HepG2 (cell line): ENCODE measurements at regions not wholly inside any gene's neighbourhood (a gene's known extent, or its start where the extent isn't known, plus 50 kb on each side); places are given as distances from the start of the nearest gene placed in this dataset.

Experiments used
- ATAC-seq: fragments of 200-7000 bp; cut with Tn5 transposase; 3 replicates; pipeline ENCODE4 v1.9.1; 2020; ENCODE audit warnings: mild to moderate bottlenecking, moderate library complexity
- BruUV-seq: library from RNA; stranded (reverse); fragments of 400-500 nt; replicated peaks from 2 replicates; lab custom pipeline; 2021; lab: Mats Ljungman, UMichigan
- CTCF ChIA-PET: fragments of 300-600 bp; formaldehyde crosslinking; extraction: SDS; loops from one replicate; lab custom pipeline; 2021; ENCODE audit warnings: low total read pairs, inconsistent platforms, low intra/inter-chr PET ratio; lab: Yijun Ruan, JAX
- POLR2A ChIA-PET: fragments of 350-600 bp; sonication (Branson Sonifier 250); formaldehyde crosslinking; loops from one replicate; lab custom pipeline; 2020; ENCODE audit warnings: antibody characterized with exemption, inconsistent platforms; lab: Yijun Ruan, JAX
- DNase-seq: peaks from one replicate; pipeline ENCODE4 v3.0.0-alpha.2; 2015; ENCODE audit warnings: low spot score
- FAIRE-seq: peaks from 3 replicates; lab custom pipeline; 2011; peaks lifted over from hg19 to GRCh38; lab: Jason Lieb, UNC
- H2AFZ ChIP-seq: one replicate; pipeline ENCODE4 v1.6.1; 2011; ENCODE audit warnings: low read length, inconsistent platforms
- H3K27ac ChIP-seq: fragments of 300-600 bp; 3 replicates; pipeline ENCODE4 v1.8.0; 2011; ENCODE audit warnings: mixed run types, mild to moderate bottlenecking, mixed read lengths, low read length, inconsistent platforms; ENCODE audit not compliant: insufficient read depth; ENCODE audit errors: extremely low read length
- H3K27me3 ChIP-seq, 2 experiments: fragments of 200-600 bp in 1 of 2; 2 replicates in 1 of 2; 3 replicates in 1 of 2; pipeline versions ENCODE4 v1.6.0 to v1.8.0; 2011; ENCODE audit warnings: low read length in 2 of 2, mild to moderate bottlenecking in 2 of 2, moderate library complexity in 2 of 2, inconsistent platforms in 1 of 2; ENCODE audit not compliant: insufficient read depth in 2 of 2, control insufficient read depth in 1 of 2
- H3K36me3 ChIP-seq, 2 experiments: fragments of 200-600 bp in 1 of 2; replicated peaks in 1 of 2; 2 replicates in 1 of 2; 3 replicates in 1 of 2; pipeline versions ENCODE4 v1.5.1 to v1.8.0; 2011; ENCODE audit warnings: low read length in 2 of 2, inconsistent platforms in 1 of 2; ENCODE audit not compliant: insufficient read depth in 2 of 2, control insufficient read depth in 1 of 2
- H3K4me1 ChIP-seq: 2 replicates; pipeline ENCODE4 v1.5.1; 2012; ENCODE audit warnings: low read length, inconsistent platforms; ENCODE audit not compliant: insufficient read depth
- H3K4me2 ChIP-seq: 2 replicates; pipeline ENCODE4 v1.6.0; 2011; ENCODE audit warnings: low read depth, low read length, inconsistent platforms
- H3K4me3 ChIP-seq, 3 experiments: fragments of 200-600 bp in 1 of 3; sonication (generic), shearing (Covaris generic) in 1 of 3; replicated peaks in 1 of 3; 2 replicates each; pipeline ENCODE4 v1.5.1; 2011 to 2016; ENCODE audit warnings: low read length in 3 of 3, inconsistent platforms in 2 of 3, low read depth in 2 of 3, mild to moderate bottlenecking in 2 of 3, control low read depth in 1 of 3, mixed read lengths in 1 of 3; ENCODE audit not compliant: insufficient read depth in 1 of 3
- H3K79me2 ChIP-seq: one replicate; pipeline ENCODE4 v1.6.1; 2011; ENCODE audit warnings: low read length, inconsistent platforms; ENCODE audit not compliant: insufficient read depth
- H3K9ac ChIP-seq: 2 replicates; pipeline ENCODE4 v1.6.0; 2011; ENCODE audit warnings: mild to moderate bottlenecking, low read depth, low read length, inconsistent platforms; ENCODE audit not compliant: insufficient read depth
- H3K9me3 ChIP-seq: 2 replicates; pipeline ENCODE4 v1.5.1; 2012; ENCODE audit warnings: mild to moderate bottlenecking, low read length
- H4K20me1 ChIP-seq: 2 replicates; pipeline ENCODE4 v1.6.0; 2011; ENCODE audit warnings: inconsistent platforms, mild to moderate bottlenecking, low read length, moderate library complexity; ENCODE audit not compliant: insufficient read depth
- ATRX ChIP-seq: sonication (generic); formaldehyde crosslinking; IDR thresholded peaks from 2 replicates; pipeline ENCODE4 v1.4.0; 2020; ENCODE audit warnings: missing genetic modification reagents, borderline replicate concordance
- BCL3 ChIP-seq: sonication (generic); formaldehyde crosslinking; IDR thresholded peaks from 2 replicates; pipeline ENCODE4 v1.5.1; 2020; ENCODE audit warnings: mild to moderate bottlenecking, missing genetic modification reagents, moderate library complexity
- GPBP1L1 ChIP-seq: sonication (generic); formaldehyde crosslinking; IDR thresholded peaks from 2 replicates; pipeline ENCODE4 v1.5.0; 2020; ENCODE audit warnings: mild to moderate bottlenecking, missing genetic modification reagents
- MED13 ChIP-seq: sonication (generic); formaldehyde crosslinking; IDR thresholded peaks from 2 replicates; pipeline ENCODE4 v1.5.0; 2020; ENCODE audit warnings: missing genetic modification reagents
- MZF1 ChIP-seq: sonication (generic); formaldehyde crosslinking; IDR thresholded peaks from 2 replicates; pipeline ENCODE4 v1.8.1; 2023; ENCODE audit warnings: mild to moderate bottlenecking, missing genetic modification reagents, borderline replicate concordance
- RARG ChIP-seq: sonication (generic); formaldehyde crosslinking; IDR thresholded peaks from 2 replicates; pipeline ENCODE4 v1.4.0; 2020; ENCODE audit warnings: low read depth, mild to moderate bottlenecking, missing genetic modification reagents
- ZBTB10 ChIP-seq: sonication (generic); formaldehyde crosslinking; IDR thresholded peaks from 2 replicates; pipeline ENCODE4 v1.4.0; 2020; ENCODE audit warnings: missing genetic modification reagents, borderline replicate concordance
- ZNF17 ChIP-seq: sonication (generic); formaldehyde crosslinking; IDR thresholded peaks from 2 replicates; pipeline ENCODE4 v1.5.0; 2020; ENCODE audit warnings: mild to moderate bottlenecking, missing genetic modification reagents
- ZNF577 ChIP-seq: sonication (generic); formaldehyde crosslinking; IDR thresholded peaks from 2 replicates; pipeline ENCODE4 v1.4.0; 2020; ENCODE audit warnings: mild to moderate bottlenecking, low read depth, missing genetic modification reagents, borderline replicate concordance
- WGBS: methylation state at CpG from one replicate; pipeline ENCODE4 v1.1.6; 2017; ENCODE audit warnings: low lambda C conversion rate; 5-methylcytosine and 5-hydroxymethylcytosine counted together
- in situ Hi-C: cut with HindIII; loops from 2 replicates; pipeline ENCODE4 v1.10.0; 2017; ENCODE audit warnings: low pct_unique_long_range_greater_than_20kb; ENCODE audit not compliant: extremely low pct_ligation_motif_present
- intact Hi-C: fragments of 100-400 bp; cut with micrococcal nuclease; formaldehyde crosslinking; loops from one replicate; pipeline ENCODE4 v1.10.0; 2022; ENCODE audit not compliant: unreplicated experiment
- TF ChIP-seq, protein P1 (sequence below): sonication (generic); formaldehyde crosslinking; IDR thresholded peaks from 2 replicates; pipeline ENCODE4 v1.5.0; 2020; ENCODE audit warnings: mild to moderate bottlenecking, missing genetic modification reagents, moderate library complexity
- TF ChIP-seq, protein P2 (sequence below): sonication (generic); formaldehyde crosslinking; IDR thresholded peaks from 2 replicates; pipeline ENCODE4 v1.5.0; 2020; ENCODE audit warnings: missing genetic modification reagents
- TF ChIP-seq, protein P3 (sequence below): sonication (generic); formaldehyde crosslinking; IDR thresholded peaks from 2 replicates; pipeline ENCODE4 v1.5.0; 2020; ENCODE audit warnings: mild to moderate bottlenecking, missing genetic modification reagents, borderline replicate concordance

GRCh38 chr7:32228601-32229000, 158.4 kb upstream of the PDE1C start:
- Histone ChIP-seq H2AFZ (no peak overlapping the region), H4K20me1 (no peaks in the 10 kb centered on the region), H3K9me3 (no peaks in the 10 kb centered on the region), H3K4me3 (no peak overlapping the region), H3K9ac (no peak overlapping the region), H3K4me1 (no peaks in the 10 kb centered on the region), H3K27ac (no peak overlapping the region), H3K36me3 (no peaks in the 10 kb centered on the region), H3K27me3 (peaks cover 0 to 14% of the 10 kb centered on the region in 2 experiments; a peak in 3 of 5 replicates), H3K79me2 (no peaks in the 10 kb centered on the region), H3K4me2 (no peak overlapping the region)
- WGBS, result 0% methylated on average over 2 of the region's 2 CpGs
- DNase-seq (no peak), ATAC-seq (no peak), FAIRE-seq (no peak)
- intact Hi-C loops, result no loop called here
- in situ Hi-C loops, result no loop called here
- POLR2A ChIA-PET, result no interaction called here
- CTCF ChIA-PET, result no interaction called here
- BruUV-seq, result no TSS peak
- TF ChIP-seq RARG (CRISPR knock-in tag) (no peak), GPBP1L1 (CRISPR knock-in tag) (no peak), ZNF577 (CRISPR knock-in tag) (no peak), MZF1 (no peak), ZBTB10 (CRISPR knock-in tag) (no peak), MED13 (no peak), ATRX (CRISPR knock-in tag) (no peak), BCL3 (CRISPR knock-in tag) (no peak), ZNF17 (CRISPR knock-in tag) (no peak)
- TF ChIP-seq, protein P1, sequence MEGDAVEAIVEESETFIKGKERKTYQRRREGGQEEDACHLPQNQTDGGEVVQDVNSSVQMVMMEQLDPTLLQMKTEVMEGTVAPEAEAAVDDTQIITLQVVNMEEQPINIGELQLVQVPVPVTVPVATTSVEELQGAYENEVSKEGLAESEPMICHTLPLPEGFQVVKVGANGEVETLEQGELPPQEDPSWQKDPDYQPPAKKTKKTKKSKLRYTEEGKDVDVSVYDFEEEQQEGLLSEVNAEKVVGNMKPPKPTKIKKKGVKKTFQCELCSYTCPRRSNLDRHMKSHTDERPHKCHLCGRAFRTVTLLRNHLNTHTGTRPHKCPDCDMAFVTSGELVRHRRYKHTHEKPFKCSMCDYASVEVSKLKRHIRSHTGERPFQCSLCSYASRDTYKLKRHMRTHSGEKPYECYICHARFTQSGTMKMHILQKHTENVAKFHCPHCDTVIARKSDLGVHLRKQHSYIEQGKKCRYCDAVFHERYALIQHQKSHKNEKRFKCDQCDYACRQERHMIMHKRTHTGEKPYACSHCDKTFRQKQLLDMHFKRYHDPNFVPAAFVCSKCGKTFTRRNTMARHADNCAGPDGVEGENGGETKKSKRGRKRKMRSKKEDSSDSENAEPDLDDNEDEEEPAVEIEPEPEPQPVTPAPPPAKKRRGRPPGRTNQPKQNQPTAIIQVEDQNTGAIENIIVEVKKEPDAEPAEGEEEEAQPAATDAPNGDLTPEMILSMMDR (CRISPR knock-in tag), result no peak
- TF ChIP-seq, protein P2, sequence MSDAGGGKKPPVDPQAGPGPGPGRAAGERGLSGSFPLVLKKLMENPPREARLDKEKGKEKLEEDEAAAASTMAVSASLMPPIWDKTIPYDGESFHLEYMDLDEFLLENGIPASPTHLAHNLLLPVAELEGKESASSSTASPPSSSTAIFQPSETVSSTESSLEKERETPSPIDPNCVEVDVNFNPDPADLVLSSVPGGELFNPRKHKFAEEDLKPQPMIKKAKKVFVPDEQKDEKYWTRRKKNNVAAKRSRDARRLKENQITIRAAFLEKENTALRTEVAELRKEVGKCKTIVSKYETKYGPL (CRISPR knock-in tag), result no peak
- TF ChIP-seq, protein P3, sequence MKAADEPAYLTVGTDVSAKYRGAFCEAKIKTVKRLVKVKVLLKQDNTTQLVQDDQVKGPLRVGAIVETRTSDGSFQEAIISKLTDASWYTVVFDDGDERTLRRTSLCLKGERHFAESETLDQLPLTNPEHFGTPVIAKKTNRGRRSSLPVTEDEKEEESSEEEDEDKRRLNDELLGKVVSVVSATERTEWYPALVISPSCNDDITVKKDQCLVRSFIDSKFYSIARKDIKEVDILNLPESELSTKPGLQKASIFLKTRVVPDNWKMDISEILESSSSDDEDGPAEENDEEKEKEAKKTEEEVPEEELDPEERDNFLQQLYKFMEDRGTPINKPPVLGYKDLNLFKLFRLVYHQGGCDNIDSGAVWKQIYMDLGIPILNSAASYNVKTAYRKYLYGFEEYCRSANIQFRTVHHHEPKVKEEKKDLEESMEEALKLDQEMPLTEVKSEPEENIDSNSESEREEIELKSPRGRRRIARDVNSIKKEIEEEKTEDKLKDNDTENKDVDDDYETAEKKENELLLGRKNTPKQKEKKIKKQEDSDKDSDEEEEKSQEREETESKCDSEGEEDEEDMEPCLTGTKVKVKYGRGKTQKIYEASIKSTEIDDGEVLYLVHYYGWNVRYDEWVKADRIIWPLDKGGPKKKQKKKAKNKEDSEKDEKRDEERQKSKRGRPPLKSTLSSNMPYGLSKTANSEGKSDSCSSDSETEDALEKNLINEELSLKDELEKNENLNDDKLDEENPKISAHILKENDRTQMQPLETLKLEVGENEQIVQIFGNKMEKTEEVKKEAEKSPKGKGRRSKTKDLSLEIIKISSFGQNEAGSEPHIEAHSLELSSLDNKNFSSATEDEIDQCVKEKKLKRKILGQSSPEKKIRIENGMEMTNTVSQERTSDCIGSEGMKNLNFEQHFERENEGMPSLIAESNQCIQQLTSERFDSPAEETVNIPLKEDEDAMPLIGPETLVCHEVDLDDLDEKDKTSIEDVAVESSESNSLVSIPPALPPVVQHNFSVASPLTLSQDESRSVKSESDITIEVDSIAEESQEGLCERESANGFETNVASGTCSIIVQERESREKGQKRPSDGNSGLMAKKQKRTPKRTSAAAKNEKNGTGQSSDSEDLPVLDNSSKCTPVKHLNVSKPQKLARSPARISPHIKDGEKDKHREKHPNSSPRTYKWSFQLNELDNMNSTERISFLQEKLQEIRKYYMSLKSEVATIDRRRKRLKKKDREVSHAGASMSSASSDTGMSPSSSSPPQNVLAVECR, result no peak
